ENCODE measurements at regions not wholly inside any gene's neighbourhood (a gene's known extent, or its start where the extent isn't known, plus 50 kb on each side); places are given as distances from the start of the nearest gene placed in this dataset.

GRCh38 chr6:62737792-62738191 is 451.8 kb upstream of the KHDRBS2 start:
- no peak overlapping the region for H3K27ac ChIP-seq (replicated peaks)
- TF ChIP-seq CTCF (IDR thresholded peaks at IDR 0.05; ENCODE audit: insufficient read depth, low read length) (no peak), POLR2AphosphoS5 (IDR thresholded peaks at IDR 0.05; ENCODE audit: low read depth) (no peak), SPI1 (IDR thresholded peaks at IDR 0.05; ENCODE audit: borderline replicate concordance, low read depth) (no peak), REST (IDR thresholded peaks at IDR 0.05; ENCODE audit: insufficient replicate concordance, low read depth) (no peak), GABPA (IDR thresholded peaks at IDR 0.05; ENCODE audit: low read depth) (no peak)
- no peak for DNase-seq (ENCODE audit: low read depth in 1 of 2, low spot score in 1 of 2)
- no peaks in the 10 kb centered on the region for H3K27me3 ChIP-seq (ENCODE audit: insufficient read depth, poor library complexity, severe bottlenecking)
- H3K4me3 ChIP-seq (replicated peaks; ENCODE audit: insufficient read depth, low read length) = no peak overlapping the region

GRCh38 chr6:62721408-62721807 is 435.4 kb upstream of the KHDRBS2 start:
- TF ChIP-seq GABPA (IDR thresholded peaks at IDR 0.05; ENCODE audit: low read depth) = no peak
- TF ChIP-seq SPI1 (IDR thresholded peaks at IDR 0.05; ENCODE audit: borderline replicate concordance, low read depth) = no peak
- no peak for DNase-seq (ENCODE audit: low read depth in 1 of 2, low spot score in 1 of 2)

GRCh38 chr6:62716719-62717118 is 430.7 kb upstream of the KHDRBS2 start:
- TF ChIP-seq CTCF (IDR thresholded peaks at IDR 0.05; ENCODE audit: insufficient read depth, low read length) (no peak), SPI1 (IDR thresholded peaks at IDR 0.05; ENCODE audit: borderline replicate concordance, low read depth) (no peak), GABPA (IDR thresholded peaks at IDR 0.05; ENCODE audit: low read depth) (no peak), REST (IDR thresholded peaks at IDR 0.05; ENCODE audit: insufficient replicate concordance, low read depth) (no peak), POLR2AphosphoS5 (IDR thresholded peaks at IDR 0.05; ENCODE audit: low read depth) (no peak)
- DNase-seq (ENCODE audit: low read depth in 1 of 2, low spot score in 1 of 2) = no peak
- Histone ChIP-seq H3K27ac (replicated peaks) (no peak overlapping the region), H3K4me3 (replicated peaks; ENCODE audit: insufficient read depth, low read length) (no peak overlapping the region), H3K27me3 (ENCODE audit: insufficient read depth, poor library complexity, severe bottlenecking) (no peaks in the 10 kb centered on the region)

More at GRCh38 chr6:62721408-62721807, 435.4 kb upstream of the KHDRBS2 start:
- Histone ChIP-seq H3K4me3 (replicated peaks; ENCODE audit: insufficient read depth, low read length) (no peak overlapping the region), H3K27ac (replicated peaks) (no peak overlapping the region), H3K27me3 (ENCODE audit: insufficient read depth, poor library complexity, severe bottlenecking) (no peaks in the 10 kb centered on the region)

GRCh38 chr6:62714112-62714511 is 428.1 kb upstream of the KHDRBS2 start:
- H3K27me3 ChIP-seq (ENCODE audit: insufficient read depth, poor library complexity, severe bottlenecking) = no peaks in the 10 kb centered on the region
- no peak overlapping the region for H3K27ac ChIP-seq (replicated peaks)
- TF ChIP-seq REST (IDR thresholded peaks at IDR 0.05; ENCODE audit: insufficient replicate concordance, low read depth) (no peak), CTCF (IDR thresholded peaks at IDR 0.05; ENCODE audit: insufficient read depth, low read length) (no peak), GABPA (IDR thresholded peaks at IDR 0.05; ENCODE audit: low read depth) (no peak), SPI1 (IDR thresholded peaks at IDR 0.05; ENCODE audit: borderline replicate concordance, low read depth) (no peak)
- H3K4me3 ChIP-seq (replicated peaks; ENCODE audit: insufficient read depth, low read length) = no peak overlapping the region
- DNase-seq (ENCODE audit: low read depth in 1 of 2, low spot score in 1 of 2) = no peak
